ENCODE measurements at regions not wholly inside any gene's neighbourhood (a gene's known extent, or its start where the extent isn't known, plus 50 kb on each side); places are given as distances from the start of the nearest gene placed in this dataset.

DNA sequence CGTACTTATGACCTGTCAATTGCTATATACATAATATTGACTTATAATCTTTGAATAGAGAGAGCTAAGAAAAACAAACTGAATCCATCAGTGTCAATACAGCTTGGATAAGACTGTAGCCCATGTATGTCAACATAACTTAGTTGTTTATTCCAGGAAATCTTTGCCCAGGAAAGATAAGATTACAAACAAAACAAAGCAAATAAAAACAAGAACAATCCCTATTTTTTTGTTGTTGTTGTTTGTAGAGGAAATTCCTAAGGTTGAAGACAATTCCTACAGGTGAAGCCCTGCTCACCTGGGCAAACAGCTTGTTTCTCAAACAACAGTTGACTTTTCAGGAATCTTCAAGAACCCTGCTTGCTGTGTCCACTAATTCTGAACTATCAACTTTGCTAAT is 76.0 kb downstream of the HYCC1 start:
- TF ChIP-seq, protein P1, sequence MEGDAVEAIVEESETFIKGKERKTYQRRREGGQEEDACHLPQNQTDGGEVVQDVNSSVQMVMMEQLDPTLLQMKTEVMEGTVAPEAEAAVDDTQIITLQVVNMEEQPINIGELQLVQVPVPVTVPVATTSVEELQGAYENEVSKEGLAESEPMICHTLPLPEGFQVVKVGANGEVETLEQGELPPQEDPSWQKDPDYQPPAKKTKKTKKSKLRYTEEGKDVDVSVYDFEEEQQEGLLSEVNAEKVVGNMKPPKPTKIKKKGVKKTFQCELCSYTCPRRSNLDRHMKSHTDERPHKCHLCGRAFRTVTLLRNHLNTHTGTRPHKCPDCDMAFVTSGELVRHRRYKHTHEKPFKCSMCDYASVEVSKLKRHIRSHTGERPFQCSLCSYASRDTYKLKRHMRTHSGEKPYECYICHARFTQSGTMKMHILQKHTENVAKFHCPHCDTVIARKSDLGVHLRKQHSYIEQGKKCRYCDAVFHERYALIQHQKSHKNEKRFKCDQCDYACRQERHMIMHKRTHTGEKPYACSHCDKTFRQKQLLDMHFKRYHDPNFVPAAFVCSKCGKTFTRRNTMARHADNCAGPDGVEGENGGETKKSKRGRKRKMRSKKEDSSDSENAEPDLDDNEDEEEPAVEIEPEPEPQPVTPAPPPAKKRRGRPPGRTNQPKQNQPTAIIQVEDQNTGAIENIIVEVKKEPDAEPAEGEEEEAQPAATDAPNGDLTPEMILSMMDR (IDR thresholded peaks at IDR 0.05) = no peak
- TF ChIP-seq POLR2A (IDR thresholded peaks at IDR 0.05) = no peak
